Tibial artery (tissue), 4 donors: ENCODE measurements at regions not wholly inside any gene's neighbourhood (a gene's known extent, or its start where the extent isn't known, plus 50 kb on each side); places are given as distances from the start of the nearest gene placed in this dataset.

ENCODE experiments used
- DNase-seq, 2 donors: peaks; one replicate each; pipeline ENCODE4 v3.0.0-alpha.2; 2019
- H3K27ac ChIP-seq, 2 donors: fragments of 200-600 bp; sonication (generic) in 1 of 2; 1 replicate in 1 of 2; 2 replicates in 1 of 2; pipeline ENCODE4 v1.5.1; 2018 to 2019; ENCODE audit warnings: mild to moderate bottlenecking in 1 of 2
- H3K27me3 ChIP-seq, 2 donors: fragments of 200-600 bp; sonication (generic) in 1 of 2; one replicate each; pipeline versions ENCODE4 v1.5.1 to v1.6.0; 2016 to 2019
- H3K36me3 ChIP-seq, 3 donors: fragments of 200-600 bp; sonication (generic) in 2 of 3; one replicate each; pipeline ENCODE4 v1.5.1; 2016 to 2019; ENCODE audit warnings: mild to moderate bottlenecking in 2 of 3
- H3K4me1 ChIP-seq, 4 donors: fragments of 200-600 bp; sonication (generic) in 2 of 4; 1 replicate in 3 of 4; 2 replicates in 1 of 4; pipeline ENCODE4 v1.5.1; 2016 to 2019
- H3K4me3 ChIP-seq, 2 donors: fragments of 200-600 bp; sonication (generic) in 1 of 2; 1 replicate in 1 of 2; 2 replicates in 1 of 2; pipeline ENCODE4 v1.5.1; 2018 to 2019; ENCODE audit warnings: mild to moderate bottlenecking in 2 of 2
- H3K9me3 ChIP-seq, 3 donors: fragments of 200-600 bp; sonication (generic) in 1 of 3; one replicate each; pipeline ENCODE4 v1.5.1; 2016 to 2019
- intact Hi-C: fragments of 100-400 bp; cut with DNase I; formaldehyde crosslinking; loops from one replicate; pipeline ENCODE4 v1.15.0; 2023; ENCODE audit warnings: low total_unique reads
- TF ChIP-seq, protein P1 (sequence below), 2 experiments: fragments of 200-600 bp in 1 of 2; fragments of 450-650 bp in 1 of 2; IDR thresholded peaks; one replicate each; pipeline ENCODE4 v1.5.1; 2017 to 2019; ENCODE audit warnings: antibody characterized with exemption in 2 of 2, mild to moderate bottlenecking in 1 of 2, moderate library complexity in 1 of 2

DNA sequence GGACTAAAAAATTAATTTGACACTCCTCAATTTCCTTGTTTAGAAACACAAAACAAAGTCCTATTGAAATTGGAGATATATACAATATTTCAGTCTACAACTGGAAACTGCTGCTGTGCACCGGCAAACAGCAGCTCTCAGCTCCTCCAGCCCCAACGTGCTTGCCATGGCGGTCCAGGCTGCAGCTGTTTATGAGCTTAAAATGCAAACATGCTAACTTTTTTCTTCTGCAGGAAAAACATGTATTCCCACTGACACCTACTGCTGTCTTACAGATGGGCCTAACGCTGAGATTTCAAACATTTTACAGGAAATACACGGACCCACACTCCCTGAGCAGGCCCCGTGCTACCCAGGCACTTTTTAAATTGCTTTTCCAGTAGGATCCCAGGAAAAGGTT, 195.5 kb downstream of the BCL11A start:
- TF ChIP-seq, protein P1, sequence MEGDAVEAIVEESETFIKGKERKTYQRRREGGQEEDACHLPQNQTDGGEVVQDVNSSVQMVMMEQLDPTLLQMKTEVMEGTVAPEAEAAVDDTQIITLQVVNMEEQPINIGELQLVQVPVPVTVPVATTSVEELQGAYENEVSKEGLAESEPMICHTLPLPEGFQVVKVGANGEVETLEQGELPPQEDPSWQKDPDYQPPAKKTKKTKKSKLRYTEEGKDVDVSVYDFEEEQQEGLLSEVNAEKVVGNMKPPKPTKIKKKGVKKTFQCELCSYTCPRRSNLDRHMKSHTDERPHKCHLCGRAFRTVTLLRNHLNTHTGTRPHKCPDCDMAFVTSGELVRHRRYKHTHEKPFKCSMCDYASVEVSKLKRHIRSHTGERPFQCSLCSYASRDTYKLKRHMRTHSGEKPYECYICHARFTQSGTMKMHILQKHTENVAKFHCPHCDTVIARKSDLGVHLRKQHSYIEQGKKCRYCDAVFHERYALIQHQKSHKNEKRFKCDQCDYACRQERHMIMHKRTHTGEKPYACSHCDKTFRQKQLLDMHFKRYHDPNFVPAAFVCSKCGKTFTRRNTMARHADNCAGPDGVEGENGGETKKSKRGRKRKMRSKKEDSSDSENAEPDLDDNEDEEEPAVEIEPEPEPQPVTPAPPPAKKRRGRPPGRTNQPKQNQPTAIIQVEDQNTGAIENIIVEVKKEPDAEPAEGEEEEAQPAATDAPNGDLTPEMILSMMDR (IDR thresholded peaks at IDR 0.05) = no peak
- Histone ChIP-seq H3K27ac (no peak overlapping the region), H3K36me3 (no peaks in the 10 kb centered on the region), H3K4me3 (no peak overlapping the region), H3K4me1 (no peaks in the 10 kb centered on the region), H3K27me3 (no peaks in the 10 kb centered on the region), H3K9me3 (no peaks in the 10 kb centered on the region)
- intact Hi-C loops = no loop called here
- DNase-seq = no peak

DNA sequence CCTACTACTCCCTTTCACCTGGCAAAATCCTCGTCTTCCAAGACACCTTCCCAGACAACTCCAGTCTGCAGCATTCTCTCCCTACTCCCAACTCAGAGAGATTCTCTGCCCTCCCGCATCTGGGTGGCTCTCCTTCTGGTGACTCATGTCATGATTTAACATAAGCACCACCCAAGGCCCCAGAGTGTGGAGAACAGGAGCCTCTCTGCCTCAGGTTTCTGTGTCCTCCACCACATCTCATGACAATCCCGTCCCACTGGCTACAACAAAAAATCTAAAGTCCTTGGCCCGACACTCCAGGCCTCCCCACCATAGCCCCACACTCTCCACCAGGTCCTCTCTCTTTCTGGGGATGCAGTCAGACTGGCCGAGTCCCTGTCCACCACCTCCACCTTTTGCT, 197.1 kb downstream of the BCL11A start:
- H3K9me3 ChIP-seq = no peaks in the 10 kb centered on the region
- intact Hi-C loops = no loop called here
- no peaks in the 10 kb centered on the region for H3K27me3 ChIP-seq
- no peak overlapping the region for H3K4me3 ChIP-seq
- no peak for DNase-seq
- H3K36me3 ChIP-seq = no peaks in the 10 kb centered on the region
- TF ChIP-seq, protein P1 (IDR thresholded peaks at IDR 0.05) = no peak
- no peak overlapping the region for H3K27ac ChIP-seq
- no peaks in the 10 kb centered on the region for H3K4me1 ChIP-seq

DNA sequence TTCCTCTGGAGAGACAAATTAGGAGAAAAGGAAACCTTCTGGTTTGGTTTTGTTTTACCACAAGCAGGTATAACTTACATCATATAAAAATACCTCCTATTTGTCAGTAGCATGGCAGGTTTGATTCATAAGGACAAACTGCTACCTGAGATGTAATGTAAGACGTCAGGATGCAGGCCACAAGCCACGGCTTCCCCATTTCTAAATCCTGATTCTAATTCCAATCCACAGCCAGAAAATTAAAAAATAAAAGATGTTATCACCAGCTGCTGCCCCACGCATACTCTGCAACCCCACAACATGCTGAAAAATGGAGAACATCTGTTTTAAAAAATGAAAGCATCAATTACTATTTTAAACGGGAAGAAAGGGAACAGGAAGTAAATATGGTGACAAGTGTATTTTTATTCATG, 197.6 kb downstream of the BCL11A start:
- H3K4me3 ChIP-seq = no peak overlapping the region
- H3K4me1 ChIP-seq = no peaks in the 10 kb centered on the region
- no peaks in the 10 kb centered on the region for H3K9me3 ChIP-seq
- no peaks in the 10 kb centered on the region for H3K27me3 ChIP-seq
- no peak for DNase-seq
- H3K36me3 ChIP-seq = no peaks in the 10 kb centered on the region
- intact Hi-C loops = no loop called here
- no peak overlapping the region for H3K27ac ChIP-seq
- TF ChIP-seq, protein P1 (IDR thresholded peaks at IDR 0.05) = no peak

DNA sequence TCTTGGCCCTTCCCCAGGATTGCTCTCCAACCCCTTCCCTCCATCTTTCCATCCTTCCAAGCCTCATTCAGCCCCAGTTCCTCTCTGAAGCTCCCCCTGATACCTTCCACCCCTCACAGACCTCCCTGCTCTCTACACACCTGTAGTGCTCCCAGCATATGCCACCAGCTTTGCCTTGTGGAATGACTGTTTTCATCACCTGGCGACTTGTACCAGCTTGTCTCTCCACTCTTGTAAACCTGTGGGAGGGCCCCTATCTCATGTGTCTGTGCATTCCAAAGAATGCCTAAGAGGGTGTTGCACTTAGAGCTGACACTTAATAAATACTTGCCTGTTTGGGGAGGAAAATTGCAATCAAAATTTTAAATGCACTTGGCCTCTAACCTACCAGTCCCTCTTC, 198.7 kb downstream of the BCL11A start:
- H3K9me3 ChIP-seq = no peaks in the 10 kb centered on the region
- no peaks in the 10 kb centered on the region for H3K4me1 ChIP-seq
- no peak overlapping the region for H3K4me3 ChIP-seq
- TF ChIP-seq, protein P1 (IDR thresholded peaks at IDR 0.05) = no peak
- DNase-seq = no peak
- H3K36me3 ChIP-seq = no peaks in the 10 kb centered on the region
- no peaks in the 10 kb centered on the region for H3K27me3 ChIP-seq
- no peak overlapping the region for H3K27ac ChIP-seq
- intact Hi-C loops = no loop called here

DNA sequence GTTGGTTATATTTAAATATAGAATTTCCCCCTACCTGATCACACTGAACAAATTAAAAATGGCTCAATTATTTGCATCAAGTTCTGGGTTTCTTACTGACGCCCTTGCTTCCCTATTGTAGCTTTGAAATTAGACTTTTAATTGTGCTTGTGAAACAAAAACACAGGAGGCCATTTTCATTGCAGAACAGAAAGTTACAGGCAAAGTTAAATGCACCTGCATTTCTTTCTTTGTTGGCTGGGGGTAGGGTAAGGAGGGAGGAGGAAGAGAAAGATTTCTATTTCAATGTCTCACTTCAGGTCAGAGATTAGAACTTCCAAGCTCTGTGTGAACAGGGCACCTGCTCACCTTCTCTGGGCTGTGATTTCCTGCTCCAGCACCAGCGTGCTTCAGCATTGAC, 199.6 kb downstream of the BCL11A start:
- Histone ChIP-seq H3K4me3 (no peak overlapping the region), H3K36me3 (no peaks in the 10 kb centered on the region), H3K4me1 (no peaks in the 10 kb centered on the region), H3K27ac (no peak overlapping the region), H3K27me3 (no peaks in the 10 kb centered on the region), H3K9me3 (no peaks in the 10 kb centered on the region)
- intact Hi-C loops = no loop called here
- no peak for DNase-seq
- TF ChIP-seq, protein P1 (IDR thresholded peaks at IDR 0.05) = no peak

DNA sequence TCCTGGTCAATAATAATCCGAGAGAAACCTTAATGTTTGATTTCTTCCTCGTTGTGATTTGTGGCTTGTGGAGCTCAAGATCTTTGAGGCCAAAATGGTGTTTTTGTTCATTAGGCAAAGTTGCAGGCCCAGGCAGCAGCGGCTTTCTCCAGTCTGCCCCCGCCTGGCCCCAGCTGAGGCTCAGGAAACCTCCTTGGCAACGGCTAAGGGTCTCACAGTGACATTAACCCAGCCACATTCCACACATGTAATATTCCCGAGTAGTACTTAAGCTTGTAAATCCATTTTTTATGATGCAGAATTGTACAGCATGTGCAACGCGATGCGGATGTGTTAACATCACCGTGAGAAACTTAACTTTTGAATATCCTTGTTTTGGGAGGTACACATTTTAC, 200.1 kb downstream of the BCL11A start:
- Histone ChIP-seq H3K4me3 (no peak overlapping the region), H3K9me3 (no peaks in the 10 kb centered on the region), H3K27me3 (no peaks in the 10 kb centered on the region), H3K4me1 (no peaks in the 10 kb centered on the region), H3K27ac (no peak overlapping the region), H3K36me3 (no peaks in the 10 kb centered on the region)
- no peak for DNase-seq
- TF ChIP-seq, protein P1 (IDR thresholded peaks at IDR 0.05) = no peak
- intact Hi-C loops = no loop called here
